Suprapubic skin (tissue), 4 donors: ENCODE measurements at regions not wholly inside any gene's neighbourhood (a gene's known extent, or its start where the extent isn't known, plus 50 kb on each side); places are given as distances from the start of the nearest gene placed in this dataset.

Source experiments
- DNase-seq, 2 donors: peaks; one replicate each; pipeline ENCODE4 v3.0.0-alpha.2; 2019; ENCODE audit warnings: low spot score in 2 of 2
- H3K27ac ChIP-seq: fragments of 200-600 bp; sonication (generic); one replicate; pipeline ENCODE4 v1.5.1; 2019
- H3K27me3 ChIP-seq: fragments of 200-600 bp; sonication (generic); one replicate; pipeline ENCODE4 v1.5.1; 2019
- H3K36me3 ChIP-seq: fragments of 200-600 bp; sonication (generic); one replicate; pipeline ENCODE4 v1.5.1; 2019
- H3K4me1 ChIP-seq: fragments of 200-600 bp; sonication (generic); one replicate; pipeline ENCODE4 v1.5.1; 2019
- H3K4me3 ChIP-seq: fragments of 200-600 bp; sonication (generic); one replicate; pipeline ENCODE4 v1.5.1; 2019; ENCODE audit warnings: mild to moderate bottlenecking
- H3K9me3 ChIP-seq: fragments of 200-600 bp; sonication (generic); one replicate; pipeline ENCODE4 v1.5.1; 2019
- CTCF ChIP-seq, 2 donors: fragments of 200-600 bp in 1 of 2; fragments of 450-650 bp in 1 of 2; sonication (generic) in 1 of 2; IDR thresholded peaks; one replicate each; pipeline ENCODE4 v1.5.1; 2016 to 2019; ENCODE audit warnings: antibody characterized with exemption in 2 of 2, mild to moderate bottlenecking in 1 of 2, moderate library complexity in 1 of 2
- EP300 ChIP-seq: sonication (generic); formaldehyde crosslinking; IDR thresholded peaks from one replicate; pipeline ENCODE4 v1.6.1; 2017; ENCODE audit warnings: antibody characterized with exemption
- POLR2A ChIP-seq, 2 donors: fragments of 450-650 bp; IDR thresholded peaks; one replicate each; pipeline ENCODE4 v1.6.1; 2017; ENCODE audit warnings: antibody characterized with exemption in 2 of 2, mild to moderate bottlenecking in 2 of 2, moderate library complexity in 2 of 2
- POLR2AphosphoS5 ChIP-seq, 3 donors: sonication (generic); formaldehyde crosslinking; IDR thresholded peaks; one replicate each; pipeline ENCODE4 v1.6.1; 2017; ENCODE audit warnings: antibody characterized with exemption in 3 of 3
- WGBS: methylation state at CpG from one replicate; pipeline ENCODE4 v1.1.5; 2018; 5-methylcytosine and 5-hydroxymethylcytosine counted together

DNA sequence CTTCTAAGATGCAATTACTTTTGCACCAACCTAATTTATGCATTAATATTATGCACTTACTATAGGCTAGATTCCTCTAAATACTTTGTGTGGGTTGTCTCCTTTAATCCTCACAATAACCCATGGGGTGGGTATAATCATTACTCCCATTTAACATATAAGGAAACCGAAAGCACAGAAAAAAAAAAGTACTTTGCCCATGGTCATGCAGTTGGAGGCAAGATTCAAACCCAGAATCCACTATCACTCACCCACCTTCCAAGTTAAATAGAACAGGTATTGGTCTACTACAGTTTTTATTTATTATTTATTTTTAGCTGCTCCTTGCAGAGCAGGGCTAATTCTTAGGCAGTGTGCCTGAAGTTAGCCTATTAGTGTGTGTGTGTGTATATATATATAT is 76.6 kb upstream of the FZD7 start:
- H3K4me3 ChIP-seq: no peak overlapping the region
- 96% methylated on average over 1 of the region's 1 CpG for WGBS
- no peaks in the 10 kb centered on the region for H3K36me3 ChIP-seq
- H3K27ac ChIP-seq: no peak overlapping the region
- TF ChIP-seq CTCF (IDR thresholded peaks at IDR 0.05) (no peak), POLR2AphosphoS5 (IDR thresholded peaks at IDR 0.05) (no peak), EP300 (no peak), POLR2A (IDR thresholded peaks at IDR 0.05) (no peak)
- no peaks in the 10 kb centered on the region for H3K9me3 ChIP-seq
- no peaks in the 10 kb centered on the region for H3K27me3 ChIP-seq
- H3K4me1 ChIP-seq: peaks cover 19% of the 10 kb centered on the region
- no peak for DNase-seq

DNA sequence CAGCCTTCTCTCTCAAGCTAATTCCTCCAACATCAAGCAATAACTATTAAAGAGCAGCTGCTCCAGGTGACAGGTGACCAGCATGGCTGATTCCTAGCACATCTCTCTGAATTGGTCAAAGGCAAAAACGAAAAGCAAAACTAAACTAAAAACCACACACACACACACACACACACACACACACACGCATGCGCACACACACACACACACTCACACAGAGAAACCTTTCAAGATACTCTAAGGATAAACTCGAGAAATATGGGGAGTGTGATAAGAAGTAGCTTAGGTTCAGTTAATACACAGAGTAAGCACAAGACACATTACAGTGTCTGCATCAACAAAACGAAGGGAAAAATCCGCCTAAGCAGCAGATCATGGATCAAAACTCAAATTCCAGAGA is 74.5 kb upstream of the FZD7 start:
- 68% methylated on average over 6 of the region's 6 CpGs for WGBS
- TF ChIP-seq EP300: no peak
- TF ChIP-seq POLR2AphosphoS5 (IDR thresholded peaks at IDR 0.05): no peak
- no peak for TF ChIP-seq CTCF (IDR thresholded peaks at IDR 0.05)
- TF ChIP-seq POLR2A (IDR thresholded peaks at IDR 0.05): no peak
- H3K4me1 ChIP-seq: peaks cover 15% of the 10 kb centered on the region
- DNase-seq: no peak
- no peak overlapping the region for H3K4me3 ChIP-seq
- H3K36me3 ChIP-seq: no peaks in the 10 kb centered on the region
- no peaks in the 10 kb centered on the region for H3K27me3 ChIP-seq
- H3K27ac ChIP-seq: no peak overlapping the region
- no peaks in the 10 kb centered on the region for H3K9me3 ChIP-seq

DNA sequence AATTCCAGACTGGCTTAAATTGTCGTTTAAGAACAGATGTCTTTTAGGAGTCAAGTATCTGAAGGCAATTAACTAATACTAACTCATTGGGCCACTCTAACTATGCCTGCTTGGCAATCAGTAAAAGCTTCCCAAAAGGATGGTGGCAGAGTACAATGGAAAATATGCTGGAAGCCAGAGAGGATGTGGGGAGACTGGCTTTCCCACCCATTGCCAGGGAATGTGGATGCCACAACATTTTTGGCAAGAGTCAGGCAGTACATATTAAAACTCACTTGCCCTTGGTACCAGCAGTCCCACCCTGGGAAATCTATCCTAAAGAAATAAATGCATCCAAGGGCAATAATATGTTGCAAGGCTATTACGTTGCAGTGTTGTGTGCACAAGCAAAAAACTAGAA is 74.0 kb upstream of the FZD7 start:
- Histone ChIP-seq H3K27me3 (no peaks in the 10 kb centered on the region), H3K4me1 (peaks cover 15% of the 10 kb centered on the region), H3K9me3 (no peaks in the 10 kb centered on the region), H3K36me3 (no peaks in the 10 kb centered on the region), H3K4me3 (no peak overlapping the region), H3K27ac (no peak overlapping the region)
- TF ChIP-seq POLR2A (IDR thresholded peaks at IDR 0.05) (no peak), CTCF (IDR thresholded peaks at IDR 0.05) (no peak), EP300 (no peak), POLR2AphosphoS5 (IDR thresholded peaks at IDR 0.05) (no peak)
- no peak for DNase-seq
- WGBS: 50% methylated on average over 2 of the region's 2 CpGs

DNA sequence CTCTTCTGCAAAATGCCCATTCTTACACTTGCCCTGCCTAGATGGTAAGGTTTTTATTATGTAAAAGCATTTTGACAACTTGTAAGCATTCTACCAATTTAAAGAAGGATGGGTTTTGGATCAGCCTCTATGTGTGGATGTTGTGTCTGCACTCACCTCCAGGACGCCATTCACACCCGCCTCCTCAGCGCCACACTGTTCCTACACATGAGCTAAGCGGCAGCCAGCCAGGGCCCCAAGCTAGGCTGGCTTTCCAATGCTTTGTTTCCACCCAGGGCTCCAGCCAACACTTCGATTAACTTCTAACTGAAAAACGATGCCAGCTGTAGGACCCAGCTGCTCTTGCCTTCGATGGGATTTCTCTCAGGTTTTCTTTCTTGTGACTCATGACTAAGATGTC is 73.3 kb upstream of the FZD7 start:
- WGBS: 59% methylated on average over 7 of the region's 7 CpGs
- H3K4me1 ChIP-seq: peaks cover 12% of the 10 kb centered on the region
- H3K27me3 ChIP-seq: no peaks in the 10 kb centered on the region
- TF ChIP-seq EP300 (no peak), CTCF (IDR thresholded peaks at IDR 0.05) (no peak), POLR2A (IDR thresholded peaks at IDR 0.05) (no peak), POLR2AphosphoS5 (IDR thresholded peaks at IDR 0.05) (no peak)
- no peak overlapping the region for H3K27ac ChIP-seq
- H3K9me3 ChIP-seq: no peaks in the 10 kb centered on the region
- H3K36me3 ChIP-seq: no peaks in the 10 kb centered on the region
- no peak for DNase-seq
- H3K4me3 ChIP-seq: no peak overlapping the region

DNA sequence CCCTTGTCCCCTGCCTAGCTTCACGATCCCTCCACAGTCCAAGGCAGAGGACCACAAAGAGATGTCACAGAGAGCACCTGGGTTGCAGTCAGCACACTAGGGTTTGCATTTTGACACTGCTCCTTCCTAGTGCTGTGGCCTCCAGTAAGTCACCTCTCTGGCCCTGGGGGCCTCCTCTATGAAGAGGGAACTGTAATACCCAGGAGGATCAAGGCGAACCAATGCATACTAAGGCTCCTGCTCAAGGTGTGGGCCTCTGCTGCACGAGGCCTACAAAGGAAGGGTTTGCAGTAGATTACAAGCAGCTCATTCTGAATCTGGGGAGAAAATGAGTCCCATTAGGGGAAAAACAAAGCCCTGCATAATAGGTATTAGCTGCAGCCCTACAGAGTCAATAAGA is 72.3 kb upstream of the FZD7 start:
- H3K27ac ChIP-seq: no peak overlapping the region
- no peak overlapping the region for H3K4me3 ChIP-seq
- WGBS: 96% methylated on average over 3 of the region's 3 CpGs
- no peaks in the 10 kb centered on the region for H3K27me3 ChIP-seq
- no peaks in the 10 kb centered on the region for H3K36me3 ChIP-seq
- H3K9me3 ChIP-seq: no peaks in the 10 kb centered on the region
- DNase-seq: no peak
- peaks cover 6% of the 10 kb centered on the region for H3K4me1 ChIP-seq
- TF ChIP-seq POLR2A (IDR thresholded peaks at IDR 0.05): no peak
- no peak for TF ChIP-seq POLR2AphosphoS5 (IDR thresholded peaks at IDR 0.05)
- no peak for TF ChIP-seq EP300
- no peak for TF ChIP-seq CTCF (IDR thresholded peaks at IDR 0.05)
